ENCODE measurements at regions not wholly inside any gene's neighbourhood (a gene's known extent, or its start where the extent isn't known, plus 50 kb on each side); places are given as distances from the start of the nearest gene placed in this dataset.

- Histone ChIP-seq H3K9me3 (no peaks in the 10 kb centered on the region), H3K4me3 (no peak overlapping the region), H3K4me1 (no peaks in the 10 kb centered on the region), H3K27ac (no peak overlapping the region), H3K27me3 (no peaks in the 10 kb centered on the region), H3K36me3 (no peaks in the 10 kb centered on the region)
- 80% methylated on average over 5 of the region's 7 CpGs; no CpG with 5 or more reads in 1 of the 2 donors for WGBS, 2 donors (ENCODE audit: low coverage in 1 of 2)
- no peak for TF ChIP-seq POLR2A (IDR thresholded peaks at IDR 0.05)
- TF ChIP-seq POLR2AphosphoS5 (IDR thresholded peaks at IDR 0.05), result no peak
- TF ChIP-seq EP300 (IDR thresholded peaks at IDR 0.05), result no peak
- TF ChIP-seq CTCF (IDR thresholded peaks at IDR 0.05), result no peak
- ATAC-seq, result no peak
Observed at GRCh38 chr11:92026664-92027063, 198.0 kb upstream of the FAT3 start.

- no peaks in the 10 kb centered on the region for H3K27me3 ChIP-seq
- no peaks in the 10 kb centered on the region for H3K36me3 ChIP-seq
- 81 to 91% methylated on average over 2 of the region's 2 CpGs for WGBS, 2 donors (ENCODE audit: low coverage in 1 of 2)
- H3K9me3 ChIP-seq, result no peaks in the 10 kb centered on the region
- H3K4me1 ChIP-seq, result no peaks in the 10 kb centered on the region
- H3K4me3 ChIP-seq, result no peak overlapping the region
- TF ChIP-seq POLR2A (IDR thresholded peaks at IDR 0.05) (no peak), CTCF (IDR thresholded peaks at IDR 0.05) (no peak), EP300 (IDR thresholded peaks at IDR 0.05) (no peak), POLR2AphosphoS5 (IDR thresholded peaks at IDR 0.05) (no peak)
- ATAC-seq, result no peak
- no peak overlapping the region for H3K27ac ChIP-seq
Observed at GRCh38 chr11:92024788-92025187, 199.8 kb upstream of the FAT3 start.

GRCh38 chr11:92022499-92022898 lies 202.1 kb upstream of the FAT3 start:
- H3K4me1 ChIP-seq, result no peaks in the 10 kb centered on the region
- no peak overlapping the region for H3K27ac ChIP-seq
- no peak overlapping the region for H3K4me3 ChIP-seq
- no peak for ATAC-seq
- no peaks in the 10 kb centered on the region for H3K36me3 ChIP-seq
- TF ChIP-seq EP300 (IDR thresholded peaks at IDR 0.05) (no peak), CTCF (IDR thresholded peaks at IDR 0.05) (no peak), POLR2A (IDR thresholded peaks at IDR 0.05) (no peak), POLR2AphosphoS5 (IDR thresholded peaks at IDR 0.05) (no peak)
- H3K9me3 ChIP-seq, result no peaks in the 10 kb centered on the region
- WGBS, 2 donors (ENCODE audit: low coverage in 1 of 2), result 77 to 94% methylated on average over 2 of the region's 2 CpGs
- H3K27me3 ChIP-seq, result no peaks in the 10 kb centered on the region

GRCh38 chr11:92018332-92018731 lies 206.3 kb upstream of the FAT3 start:
- no peaks in the 10 kb centered on the region for H3K4me1 ChIP-seq
- H3K4me3 ChIP-seq, result no peak overlapping the region
- WGBS, 2 donors (ENCODE audit: low coverage in 1 of 2), result 81 to 93% methylated on average over 2 to 3 of the region's 3 CpGs
- no peak overlapping the region for H3K27ac ChIP-seq
- no peaks in the 10 kb centered on the region for H3K36me3 ChIP-seq
- no peak for ATAC-seq
- peaks cover 0 to 18% (median 0%) of the 10 kb centered on the region in 3 donors for H3K9me3 ChIP-seq
- no peaks in the 10 kb centered on the region for H3K27me3 ChIP-seq
- TF ChIP-seq POLR2A (IDR thresholded peaks at IDR 0.05) (no peak), POLR2AphosphoS5 (IDR thresholded peaks at IDR 0.05) (no peak), CTCF (IDR thresholded peaks at IDR 0.05) (no peak), EP300 (IDR thresholded peaks at IDR 0.05) (no peak)

- Histone ChIP-seq H3K27ac (no peak overlapping the region), H3K36me3 (no peaks in the 10 kb centered on the region), H3K9me3 (peaks cover 0 to 4% (median 0%) of the 10 kb centered on the region in 3 donors), H3K27me3 (no peaks in the 10 kb centered on the region), H3K4me3 (no peak overlapping the region), H3K4me1 (no peaks in the 10 kb centered on the region)
- ATAC-seq, result no peak
- 64 to 100% methylated on average over 1 of the region's 1 CpG for WGBS, 2 donors (ENCODE audit: low coverage in 1 of 2)
- no peak for TF ChIP-seq POLR2A (IDR thresholded peaks at IDR 0.05)
- no peak for TF ChIP-seq CTCF (IDR thresholded peaks at IDR 0.05)
- TF ChIP-seq EP300 (IDR thresholded peaks at IDR 0.05), result no peak
- no peak for TF ChIP-seq POLR2AphosphoS5 (IDR thresholded peaks at IDR 0.05)
Observed at GRCh38 chr11:92008249-92008648, 216.4 kb upstream of the FAT3 start.
